ENCODE measurements at regions not wholly inside any gene's neighbourhood (a gene's known extent, or its start where the extent isn't known, plus 50 kb on each side); places are given as distances from the start of the nearest gene placed in this dataset.

GRCh38 chr5:4419281-4419680 lies 720.8 kb upstream of the ADAMTS16 start:
- no peaks in the 10 kb centered on the region for H3K36me3 Mint-ChIP-seq (ENCODE audit: insufficient read depth, unreplicated experiment)
- no peaks in the 10 kb centered on the region for H3K9me3 Mint-ChIP-seq (ENCODE audit: unreplicated experiment)
- H3K4me3 ChIP-seq (ENCODE audit: low read depth, low read length), result no peak overlapping the region
- H3K9me3 ChIP-seq, result no peaks in the 10 kb centered on the region
- no peaks in the 10 kb centered on the region for H3K4me1 ChIP-seq
- ChIA-PET CTCF (no interaction called here), POLR2A (no interaction called here)
- H3K27me3 Mint-ChIP-seq (ENCODE audit: insufficient read depth, unreplicated experiment), result peaks cover 5% of the 10 kb centered on the region
- intact Hi-C loops (cut with micrococcal nuclease; ENCODE audit: unreplicated experiment), result no loop called here
- BruUV-seq (replicated peaks), result no TSS peak
- H3K36me3 ChIP-seq (ENCODE audit: control insufficient read depth, insufficient read depth, low read length), result no peaks in the 10 kb centered on the region
- no peaks in the 10 kb centered on the region for H3K4me1 Mint-ChIP-seq (ENCODE audit: low read depth, unreplicated experiment)
- no peak overlapping the region for H3K27ac Mint-ChIP-seq (ENCODE audit: unreplicated experiment)
- H3K4me3 Mint-ChIP-seq (ENCODE audit: unreplicated experiment), result no peak overlapping the region
- H3K27me3 ChIP-seq (replicated peaks; ENCODE audit: control insufficient read depth, insufficient read depth, low read length), result no peaks in the 10 kb centered on the region
- no peak for TF ChIP-seq CTCF (IDR thresholded peaks at IDR 0.05; ENCODE audit: insufficient read depth in 1 of 2, low read depth in 1 of 2, low read length in 1 of 2, severe bottlenecking in 1 of 2, unreplicated experiment in 1 of 2)
- DNase-seq, result no peak

- TF ChIP-seq CTCF (IDR thresholded peaks at IDR 0.05; ENCODE audit: insufficient read depth in 1 of 2, low read depth in 1 of 2, low read length in 1 of 2, severe bottlenecking in 1 of 2, unreplicated experiment in 1 of 2), result no peak
- H3K36me3 ChIP-seq (ENCODE audit: control insufficient read depth, insufficient read depth, low read length), result no peaks in the 10 kb centered on the region
- no peaks in the 10 kb centered on the region for H3K4me1 ChIP-seq
- H3K4me1 Mint-ChIP-seq (ENCODE audit: low read depth, unreplicated experiment), result no peaks in the 10 kb centered on the region
- no peak overlapping the region for H3K27ac Mint-ChIP-seq (ENCODE audit: unreplicated experiment)
- no peak for DNase-seq
- H3K36me3 Mint-ChIP-seq (ENCODE audit: insufficient read depth, unreplicated experiment), result no peaks in the 10 kb centered on the region
- no TSS peak for BruUV-seq (replicated peaks)
- H3K4me3 Mint-ChIP-seq (ENCODE audit: unreplicated experiment), result no peak overlapping the region
- peaks cover under 1% of the 10 kb centered on the region for H3K27me3 Mint-ChIP-seq (ENCODE audit: insufficient read depth, unreplicated experiment)
- intact Hi-C loops (cut with micrococcal nuclease; ENCODE audit: unreplicated experiment), result no loop called here
- no peaks in the 10 kb centered on the region for H3K9me3 ChIP-seq
- H3K9me3 Mint-ChIP-seq (ENCODE audit: unreplicated experiment), result no peaks in the 10 kb centered on the region
- no peaks in the 10 kb centered on the region for H3K27me3 ChIP-seq (replicated peaks; ENCODE audit: control insufficient read depth, insufficient read depth, low read length)
- CTCF ChIA-PET, result no interaction called here
- H3K4me3 ChIP-seq (ENCODE audit: low read depth, low read length), result no peak overlapping the region
- POLR2A ChIA-PET, result no interaction called here
These were observed 720.0 kb upstream of the ADAMTS16 start for GRCh38 chr5:4420177-4420576.

- Mint-ChIP-seq H3K9me3 (ENCODE audit: unreplicated experiment) (no peaks in the 10 kb centered on the region), H3K27ac (ENCODE audit: unreplicated experiment) (no peak overlapping the region), H3K36me3 (ENCODE audit: insufficient read depth, unreplicated experiment) (no peaks in the 10 kb centered on the region), H3K4me3 (ENCODE audit: unreplicated experiment) (no peak overlapping the region), H3K4me1 (ENCODE audit: low read depth, unreplicated experiment) (no peaks in the 10 kb centered on the region), H3K27me3 (ENCODE audit: insufficient read depth, unreplicated experiment) (no peaks in the 10 kb centered on the region)
- Histone ChIP-seq H3K9me3 (no peaks in the 10 kb centered on the region), H3K4me3 (ENCODE audit: low read depth, low read length) (no peak overlapping the region), H3K36me3 (ENCODE audit: control insufficient read depth, insufficient read depth, low read length) (no peaks in the 10 kb centered on the region), H3K27me3 (replicated peaks; ENCODE audit: control insufficient read depth, insufficient read depth, low read length) (no peaks in the 10 kb centered on the region), H3K4me1 (no peaks in the 10 kb centered on the region)
- ChIA-PET POLR2A (no interaction called here), CTCF (no interaction called here)
- no peak for TF ChIP-seq CTCF (IDR thresholded peaks at IDR 0.05; ENCODE audit: insufficient read depth in 1 of 2, low read depth in 1 of 2, low read length in 1 of 2, severe bottlenecking in 1 of 2, unreplicated experiment in 1 of 2)
- no TSS peak for BruUV-seq (replicated peaks)
- no peak for DNase-seq
- intact Hi-C loops (cut with micrococcal nuclease; ENCODE audit: unreplicated experiment), result no loop called here
These were observed 719.4 kb upstream of the ADAMTS16 start for GRCh38 chr5:4420681-4421080.

Data from Caco-2 (cell line).